ENCODE measurements at regions not wholly inside any gene's neighbourhood (a gene's known extent, or its start where the extent isn't known, plus 50 kb on each side); places are given as distances from the start of the nearest gene placed in this dataset.
A peak's percentile ranks its signal among the peaks of the same experiment; 100 is the strongest.
"Not testable (repeated sequence)": the region's sequence is repeated elsewhere in the genome, so short reads cannot be mapped to it uniquely, and the experiment has no call there.

GRCh38 chr3:18185624-18186023 lies 239.5 kb downstream of the SATB1 start:
- DNase-seq: no peak

GRCh38 chr3:18182923-18183322 lies 242.2 kb downstream of the SATB1 start:
- not testable (repeated sequence) for DNase-seq

- peak; percentile 22 for DNase-seq
These were observed 245.6 kb downstream of the SATB1 start for GRCh38 chr3:18179521-18179920.

GRCh38 chr3:18177271-18177670 lies 247.9 kb downstream of the SATB1 start:
- DNase-seq: no peak

- DNase-seq: not testable (repeated sequence)
These were observed 251.2 kb downstream of the SATB1 start for GRCh38 chr3:18173891-18174290.

GRCh38 chr3:18159681-18160080 lies 265.5 kb downstream of the SATB1 start:
- DNase-seq: no peak

GRCh38 chr3:18153571-18154173 lies 271.5 kb downstream of the SATB1 start:
- DNase-seq: no peak

GRCh38 chr3:18151199-18151598 lies 273.9 kb downstream of the SATB1 start:
- no peak for DNase-seq

- no peak for DNase-seq
These were observed 275.2 kb downstream of the SATB1 start for GRCh38 chr3:18149935-18150334.

- DNase-seq: no peak
These were observed 275.8 kb downstream of the SATB1 start for GRCh38 chr3:18149386-18149785.

- no peak for DNase-seq
These were observed 280.6 kb downstream of the SATB1 start for GRCh38 chr3:18144571-18144970.

GRCh38 chr3:18143258-18143780 lies 281.8 kb downstream of the SATB1 start:
- no peak for DNase-seq

GRCh38 chr3:18137958-18138357 lies 287.2 kb downstream of the SATB1 start:
- no peak for DNase-seq

GRCh38 chr3:18135060-18135814 lies 289.9 kb downstream of the SATB1 start:
- DNase-seq: no peak

- DNase-seq: no peak
These were observed 290.6 kb downstream of the SATB1 start for GRCh38 chr3:18134386-18135059.

- DNase-seq: no peak
These were observed 292.1 kb downstream of the SATB1 start for GRCh38 chr3:18132991-18133390.

- DNase-seq: no peak
These were observed 297.1 kb downstream of the SATB1 start for GRCh38 chr3:18127859-18128681.

GRCh38 chr3:18127174-18127858 lies 297.8 kb downstream of the SATB1 start:
- DNase-seq: no peak

- DNase-seq: no peak
These were observed 298.4 kb downstream of the SATB1 start for GRCh38 chr3:18126772-18127171.

- DNase-seq: peak; percentile 35
These were observed 300.6 kb downstream of the SATB1 start for GRCh38 chr3:18124501-18124900.

- no peak for DNase-seq
These were observed 302.9 kb downstream of the SATB1 start for GRCh38 chr3:18122264-18122663.

GRCh38 chr3:18121020-18121419 lies 304.1 kb downstream of the SATB1 start:
- DNase-seq: no peak
